K562 (cell line): ENCODE measurements at regions not wholly inside any gene's neighbourhood (a gene's known extent, or its start where the extent isn't known, plus 50 kb on each side); places are given as distances from the start of the nearest gene placed in this dataset.

Source experiments
- CAMTA2 ChIP-seq: fragments of 250-450 bp; sonication (Bioruptor Pico); conservative IDR thresholded peaks from 2 replicates; pipeline ENCODE4 v1.5.1; 2022
- CBFA2T2 ChIP-seq: fragments of 450-650 bp; conservative IDR thresholded peaks from 2 replicates; pipeline ENCODE4 v1.6.1; 2017; ENCODE audit warnings: mild to moderate bottlenecking
- CBFB ChIP-seq: sonication (generic); formaldehyde crosslinking; IDR thresholded peaks from 2 replicates; pipeline ENCODE4 v1.4.0; 2020; ENCODE audit warnings: mild to moderate bottlenecking, missing genetic modification reagents
- HMBOX1 ChIP-seq: sonication (generic); IDR thresholded peaks from 2 replicates; pipeline ENCODE4 v1.6.1; 2016
- MTA3 ChIP-seq: fragments of 450-650 bp; formaldehyde crosslinking; IDR thresholded peaks from 2 replicates; pipeline ENCODE4 v1.6.1; 2017; ENCODE audit warnings: mild to moderate bottlenecking, borderline replicate concordance
- RBM15 ChIP-seq: fragments of 200-400 bp; formaldehyde crosslinking; IDR thresholded peaks from 2 replicates; pipeline ENCODE4 v1.6.1; 2018; ENCODE audit warnings: mild to moderate bottlenecking, low read length, moderate library complexity; ENCODE audit not compliant: insufficient read depth
- SRSF9 ChIP-seq: fragments of 200-400 bp; formaldehyde crosslinking; IDR thresholded peaks from 2 replicates; pipeline ENCODE4 v1.6.1; 2017; ENCODE audit warnings: low read depth, low read length, borderline replicate concordance
- TBL1XR1 ChIP-seq, 2 experiments: IDR thresholded peaks; 2 replicates each; pipeline ENCODE4 v1.6.1; 2012; ENCODE audit warnings: improper control_type of control experiment in 2 of 2, low read length in 2 of 2, mild to moderate bottlenecking in 1 of 2
- VEZF1 ChIP-seq: fragments of 200-800 bp; sonication (Bioruptor generic); IDR thresholded peaks from 2 replicates; pipeline ENCODE4 v1.6.1; 2017; ENCODE audit warnings: missing genetic modification characterization, missing compliant biosample characterization
- ZEB2 ChIP-seq: fragments of 450-650 bp; IDR thresholded peaks from 2 replicates; pipeline ENCODE4 v1.6.1; 2016
- ZNF280A ChIP-seq: fragments of 450-650 bp; IDR thresholded peaks from 2 replicates; pipeline ENCODE4 v1.6.1; 2018; ENCODE audit warnings: mild to moderate bottlenecking, low read depth; ENCODE audit not compliant: partially characterized antibody
- ZNF561 ChIP-seq: fragments of 450-650 bp; formaldehyde crosslinking; conservative IDR thresholded peaks from 2 replicates; pipeline ENCODE4 v1.4.0; 2020; ENCODE audit warnings: mild to moderate bottlenecking, moderate library complexity

- TF ChIP-seq VEZF1 (CRISPR knock-in tag) (no peak), CBFB (CRISPR knock-in tag) (no peak), TBL1XR1 (IDR thresholded peaks at IDR 0.05; ENCODE audit: low read length in 2 of 2) (no peak), ZEB2 (no peak), MTA3 (no peak), ZNF561 (no peak), CBFA2T2 (no peak), HMBOX1 (no peak), CAMTA2 (CRISPR knock-in tag) (no peak), ZNF280A (no peak), RBM15 (no peak), SRSF9 (no peak)
These were observed 129.8 kb downstream of the ATXN3L start (continued) for GRCh38 chrX:13190051-13190450.
